GM23338 (cell line): ENCODE measurements at regions not wholly inside any gene's neighbourhood (a gene's known extent, or its start where the extent isn't known, plus 50 kb on each side); places are given as distances from the start of the nearest gene placed in this dataset.

Experiments
- ATAC-seq: fragments of 200-7000 bp; cut with Tn5 transposase; 3 replicates; pipeline ENCODE4 v1.9.1; 2020
- DNase-seq: peaks from one replicate; pipeline ENCODE4 v3.0.0-alpha.2; 2015; ENCODE audit warnings: low spot score
- H2AFZ ChIP-seq: fragments of 200-600 bp; sonication (generic); 2 replicates; pipeline ENCODE4 v1.8.0; 2016; ENCODE audit warnings: antibody characterized with exemption, mild to moderate bottlenecking, moderate library complexity
- H3F3A ChIP-seq: fragments of 200-600 bp; sonication (generic); replicated peaks from 2 replicates; pipeline ENCODE4 v1.8.0; 2017; ENCODE audit warnings: antibody characterized with exemption, mixed run types, low read depth
- H3K27ac ChIP-seq: fragments of 200-600 bp; sonication (generic); 2 replicates; pipeline ENCODE4 v1.6.1; 2016; ENCODE audit warnings: low read depth
- H3K27me3 ChIP-seq: fragments of 200-600 bp; sonication (generic); 2 replicates; pipeline ENCODE4 v1.8.0; 2016; ENCODE audit warnings: mild to moderate bottlenecking, mixed run types, moderate library complexity; ENCODE audit not compliant: insufficient read depth
- H3K36me3 ChIP-seq: fragments of 200-600 bp; sonication (generic); 2 replicates; pipeline ENCODE4 v1.8.0; 2016; ENCODE audit warnings: mild to moderate bottlenecking; ENCODE audit not compliant: insufficient read depth
- H3K4me1 ChIP-seq: fragments of 200-600 bp; sonication (generic); 2 replicates; pipeline ENCODE4 v1.8.0; 2016; ENCODE audit warnings: mild to moderate bottlenecking, moderate library complexity; ENCODE audit not compliant: insufficient read depth
- H3K4me2 ChIP-seq: fragments of 200-600 bp; sonication (generic); 2 replicates; pipeline ENCODE4 v1.7.1; 2017; ENCODE audit warnings: mixed run types
- H3K4me3 ChIP-seq: fragments of 200-600 bp; sonication (generic); 2 replicates; pipeline ENCODE4 v1.6.1; 2016; ENCODE audit warnings: mixed run types
- H3K79me2 ChIP-seq: fragments of 200-600 bp; sonication (generic); replicated peaks from 2 replicates; pipeline ENCODE4 v1.8.0; 2017; ENCODE audit warnings: mild to moderate bottlenecking; ENCODE audit not compliant: insufficient read depth
- H3K9me2 ChIP-seq: fragments of 200-600 bp; sonication (generic); 2 replicates; pipeline ENCODE4 v1.8.0; 2017; ENCODE audit not compliant: insufficient read depth
- H4K20me1 ChIP-seq: fragments of 200-600 bp; sonication (generic); replicated peaks from 2 replicates; pipeline ENCODE4 v1.8.0; 2017; ENCODE audit warnings: mild to moderate bottlenecking; ENCODE audit not compliant: insufficient read depth
- H3K27ac Mint-ChIP-seq: 2 replicates; pipeline ENCODE4 v1.8.0; 2020; ENCODE audit warnings: inconsistent platforms, mild to moderate bottlenecking, moderate library complexity, mixed read lengths
- H3K27me3 Mint-ChIP-seq: 3 replicates; pipeline ENCODE4 v1.8.0; 2022; ENCODE audit warnings: low read depth, mild to moderate bottlenecking, moderate library complexity, mixed read lengths, inconsistent platforms; ENCODE audit not compliant: insufficient read depth, poor library complexity
- H3K36me3 Mint-ChIP-seq: 3 replicates; pipeline ENCODE4 v1.8.0; 2021; ENCODE audit warnings: low read depth, mild to moderate bottlenecking, inconsistent platforms, moderate library complexity, mixed read lengths
- H3K4me1 Mint-ChIP-seq: 3 replicates; pipeline ENCODE4 v1.8.0; 2020; ENCODE audit warnings: mild to moderate bottlenecking, inconsistent platforms, mixed read lengths
- H3K4me3 Mint-ChIP-seq: 3 replicates; pipeline ENCODE4 v1.8.0; 2021; ENCODE audit warnings: moderate library complexity, mild to moderate bottlenecking, inconsistent platforms, mixed read lengths
- H3K9me3 Mint-ChIP-seq: 3 replicates; pipeline ENCODE4 v1.8.0; 2020; ENCODE audit warnings: moderate library complexity, mild to moderate bottlenecking, inconsistent platforms, mixed read lengths
- CREB1 ChIP-seq: fragments of 250-450 bp; sonication (Bioruptor Pico); IDR thresholded peaks from 2 replicates; pipeline ENCODE4 v1.5.0; 2020; ENCODE audit warnings: low read depth, mild to moderate bottlenecking, moderate library complexity
- EZH2 ChIP-seq: fragments of 200-600 bp; sonication (generic); IDR thresholded peaks from one replicate; pipeline ENCODE4 v1.8.0; 2017; ENCODE audit warnings: antibody characterized with exemption, mild to moderate bottlenecking, low read depth; ENCODE audit not compliant: unreplicated experiment
- EZH2phosphoT487 ChIP-seq: fragments of 200-600 bp; sonication (generic); IDR thresholded peaks from one replicate; pipeline ENCODE4 v1.8.1; 2018; ENCODE audit warnings: antibody characterized with exemption; ENCODE audit not compliant: unreplicated experiment
- JUNB ChIP-seq: IDR thresholded peaks from one replicate; pipeline ENCODE4 v1.6.1; 2016; ENCODE audit warnings: antibody characterized with exemption; ENCODE audit not compliant: unreplicated experiment
- NANOG ChIP-seq: IDR thresholded peaks from 2 replicates; pipeline ENCODE4 v1.6.1; 2016; ENCODE audit warnings: antibody characterized with exemption, borderline replicate concordance
- POLR2AphosphoS5 ChIP-seq: IDR thresholded peaks from 2 replicates; pipeline ENCODE4 v1.6.1; 2016; ENCODE audit warnings: antibody characterized with exemption, low read depth
- STAT1 ChIP-seq: IDR thresholded peaks from one replicate; pipeline ENCODE4 v1.6.1; 2016; ENCODE audit warnings: antibody characterized with exemption; ENCODE audit not compliant: unreplicated experiment
- ZNF114 ChIP-seq: fragments of 250-450 bp; sonication (Bioruptor Pico); IDR thresholded peaks from 2 replicates; pipeline ENCODE4 v1.5.0; 2020; ENCODE audit warnings: mild to moderate bottlenecking, moderate library complexity
- ZNF331 ChIP-seq: fragments of 250-450 bp; sonication (Bioruptor Pico); IDR thresholded peaks from 2 replicates; pipeline ENCODE4 v1.5.0; 2020; ENCODE audit warnings: low read depth, mild to moderate bottlenecking, moderate library complexity
- TF ChIP-seq, protein P1 (sequence below): IDR thresholded peaks from one replicate; pipeline ENCODE4 v1.6.1; 2018; ENCODE audit warnings: antibody characterized with exemption; ENCODE audit not compliant: unreplicated experiment
- TF ChIP-seq, protein P2 (sequence below): IDR thresholded peaks from 2 replicates; pipeline ENCODE4 v1.6.1; 2016; ENCODE audit warnings: antibody characterized with exemption
- TF ChIP-seq, protein P3 (sequence below): fragments of 250-450 bp; sonication (Bioruptor Pico); IDR thresholded peaks from 2 replicates; pipeline ENCODE4 v1.5.0; 2020; ENCODE audit warnings: mild to moderate bottlenecking, moderate library complexity
- TF ChIP-seq, protein P4 (sequence below), 2 experiments: fragments of 200-600 bp in 1 of 2; sonication (generic) in 1 of 2; conservative IDR thresholded peaks; 2 replicates each; pipeline versions ENCODE4 v1.5.1 to v1.6.1; 2016 to 2017; ENCODE audit warnings: antibody characterized with exemption in 2 of 2, low read depth in 2 of 2, mild to moderate bottlenecking in 2 of 2, moderate library complexity in 1 of 2

DNA sequence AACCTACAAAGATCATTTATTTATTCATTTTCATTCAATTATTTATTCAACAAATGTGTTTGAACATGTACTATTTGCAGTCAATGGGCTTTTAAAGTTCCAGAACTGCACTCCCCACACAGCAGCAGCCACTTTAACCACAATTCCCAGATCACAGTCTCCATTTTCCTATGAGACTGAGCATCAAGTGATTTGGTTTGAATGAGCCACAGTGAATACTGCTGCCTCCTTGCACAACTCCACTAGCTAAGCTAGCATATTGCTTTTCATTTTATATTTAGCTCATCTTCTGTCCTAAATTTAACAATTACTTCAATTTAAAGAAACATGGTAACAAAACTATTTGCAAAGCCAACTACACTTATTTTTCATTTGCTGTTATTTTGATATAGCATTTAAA is 353.4 kb upstream of the VRK2 start:
- Mint-ChIP-seq H3K4me3 (no peak overlapping the region), H3K36me3 (peaks cover 26% of the 10 kb centered on the region; the same call in 2 of the 3 replicates), H3K4me1 (peaks cover 14% of the 10 kb centered on the region), H3K27me3 (peaks cover 3% of the 10 kb centered on the region), H3K27ac (no peak overlapping the region), H3K9me3 (peaks cover 26% of the 10 kb centered on the region)
- Histone ChIP-seq H3K36me3 (0 out of 2 replicates have a peak, but pooled peaks cover 10% of the 10 kb centered on the region), H3K27me3 (no peaks in the 10 kb centered on the region), H3K4me3 (no peak overlapping the region), H3K9me2 (peaks cover 7% of the 10 kb centered on the region; the same call in 1 of the 2 replicates), H3K4me1 (peaks cover 16% of the 10 kb centered on the region; the same call in 1 of the 2 replicates), H4K20me1 (no peaks in the 10 kb centered on the region), H2AFZ (no peak overlapping the region), H3K4me2 (no peak overlapping the region), H3K27ac (no peak overlapping the region), H3F3A (no peaks in the 10 kb centered on the region), H3K79me2 (no peaks in the 10 kb centered on the region)
- TF ChIP-seq, protein P1, sequence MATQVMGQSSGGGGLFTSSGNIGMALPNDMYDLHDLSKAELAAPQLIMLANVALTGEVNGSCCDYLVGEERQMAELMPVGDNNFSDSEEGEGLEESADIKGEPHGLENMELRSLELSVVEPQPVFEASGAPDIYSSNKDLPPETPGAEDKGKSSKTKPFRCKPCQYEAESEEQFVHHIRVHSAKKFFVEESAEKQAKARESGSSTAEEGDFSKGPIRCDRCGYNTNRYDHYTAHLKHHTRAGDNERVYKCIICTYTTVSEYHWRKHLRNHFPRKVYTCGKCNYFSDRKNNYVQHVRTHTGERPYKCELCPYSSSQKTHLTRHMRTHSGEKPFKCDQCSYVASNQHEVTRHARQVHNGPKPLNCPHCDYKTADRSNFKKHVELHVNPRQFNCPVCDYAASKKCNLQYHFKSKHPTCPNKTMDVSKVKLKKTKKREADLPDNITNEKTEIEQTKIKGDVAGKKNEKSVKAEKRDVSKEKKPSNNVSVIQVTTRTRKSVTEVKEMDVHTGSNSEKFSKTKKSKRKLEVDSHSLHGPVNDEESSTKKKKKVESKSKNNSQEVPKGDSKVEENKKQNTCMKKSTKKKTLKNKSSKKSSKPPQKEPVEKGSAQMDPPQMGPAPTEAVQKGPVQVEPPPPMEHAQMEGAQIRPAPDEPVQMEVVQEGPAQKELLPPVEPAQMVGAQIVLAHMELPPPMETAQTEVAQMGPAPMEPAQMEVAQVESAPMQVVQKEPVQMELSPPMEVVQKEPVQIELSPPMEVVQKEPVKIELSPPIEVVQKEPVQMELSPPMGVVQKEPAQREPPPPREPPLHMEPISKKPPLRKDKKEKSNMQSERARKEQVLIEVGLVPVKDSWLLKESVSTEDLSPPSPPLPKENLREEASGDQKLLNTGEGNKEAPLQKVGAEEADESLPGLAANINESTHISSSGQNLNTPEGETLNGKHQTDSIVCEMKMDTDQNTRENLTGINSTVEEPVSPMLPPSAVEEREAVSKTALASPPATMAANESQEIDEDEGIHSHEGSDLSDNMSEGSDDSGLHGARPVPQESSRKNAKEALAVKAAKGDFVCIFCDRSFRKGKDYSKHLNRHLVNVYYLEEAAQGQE = no peak
- TF ChIP-seq, protein P2, sequence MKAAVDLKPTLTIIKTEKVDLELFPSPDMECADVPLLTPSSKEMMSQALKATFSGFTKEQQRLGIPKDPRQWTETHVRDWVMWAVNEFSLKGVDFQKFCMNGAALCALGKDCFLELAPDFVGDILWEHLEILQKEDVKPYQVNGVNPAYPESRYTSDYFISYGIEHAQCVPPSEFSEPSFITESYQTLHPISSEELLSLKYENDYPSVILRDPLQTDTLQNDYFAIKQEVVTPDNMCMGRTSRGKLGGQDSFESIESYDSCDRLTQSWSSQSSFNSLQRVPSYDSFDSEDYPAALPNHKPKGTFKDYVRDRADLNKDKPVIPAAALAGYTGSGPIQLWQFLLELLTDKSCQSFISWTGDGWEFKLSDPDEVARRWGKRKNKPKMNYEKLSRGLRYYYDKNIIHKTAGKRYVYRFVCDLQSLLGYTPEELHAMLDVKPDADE = no peak
- TF ChIP-seq ZNF331 (CRISPR knock-in tag) = no peak
- no peak for TF ChIP-seq JUNB
- no peak for TF ChIP-seq EZH2phosphoT487
- TF ChIP-seq STAT1 = no peak
- no peak for TF ChIP-seq ZNF114
- no peak for TF ChIP-seq POLR2AphosphoS5
- TF ChIP-seq, protein P3, sequence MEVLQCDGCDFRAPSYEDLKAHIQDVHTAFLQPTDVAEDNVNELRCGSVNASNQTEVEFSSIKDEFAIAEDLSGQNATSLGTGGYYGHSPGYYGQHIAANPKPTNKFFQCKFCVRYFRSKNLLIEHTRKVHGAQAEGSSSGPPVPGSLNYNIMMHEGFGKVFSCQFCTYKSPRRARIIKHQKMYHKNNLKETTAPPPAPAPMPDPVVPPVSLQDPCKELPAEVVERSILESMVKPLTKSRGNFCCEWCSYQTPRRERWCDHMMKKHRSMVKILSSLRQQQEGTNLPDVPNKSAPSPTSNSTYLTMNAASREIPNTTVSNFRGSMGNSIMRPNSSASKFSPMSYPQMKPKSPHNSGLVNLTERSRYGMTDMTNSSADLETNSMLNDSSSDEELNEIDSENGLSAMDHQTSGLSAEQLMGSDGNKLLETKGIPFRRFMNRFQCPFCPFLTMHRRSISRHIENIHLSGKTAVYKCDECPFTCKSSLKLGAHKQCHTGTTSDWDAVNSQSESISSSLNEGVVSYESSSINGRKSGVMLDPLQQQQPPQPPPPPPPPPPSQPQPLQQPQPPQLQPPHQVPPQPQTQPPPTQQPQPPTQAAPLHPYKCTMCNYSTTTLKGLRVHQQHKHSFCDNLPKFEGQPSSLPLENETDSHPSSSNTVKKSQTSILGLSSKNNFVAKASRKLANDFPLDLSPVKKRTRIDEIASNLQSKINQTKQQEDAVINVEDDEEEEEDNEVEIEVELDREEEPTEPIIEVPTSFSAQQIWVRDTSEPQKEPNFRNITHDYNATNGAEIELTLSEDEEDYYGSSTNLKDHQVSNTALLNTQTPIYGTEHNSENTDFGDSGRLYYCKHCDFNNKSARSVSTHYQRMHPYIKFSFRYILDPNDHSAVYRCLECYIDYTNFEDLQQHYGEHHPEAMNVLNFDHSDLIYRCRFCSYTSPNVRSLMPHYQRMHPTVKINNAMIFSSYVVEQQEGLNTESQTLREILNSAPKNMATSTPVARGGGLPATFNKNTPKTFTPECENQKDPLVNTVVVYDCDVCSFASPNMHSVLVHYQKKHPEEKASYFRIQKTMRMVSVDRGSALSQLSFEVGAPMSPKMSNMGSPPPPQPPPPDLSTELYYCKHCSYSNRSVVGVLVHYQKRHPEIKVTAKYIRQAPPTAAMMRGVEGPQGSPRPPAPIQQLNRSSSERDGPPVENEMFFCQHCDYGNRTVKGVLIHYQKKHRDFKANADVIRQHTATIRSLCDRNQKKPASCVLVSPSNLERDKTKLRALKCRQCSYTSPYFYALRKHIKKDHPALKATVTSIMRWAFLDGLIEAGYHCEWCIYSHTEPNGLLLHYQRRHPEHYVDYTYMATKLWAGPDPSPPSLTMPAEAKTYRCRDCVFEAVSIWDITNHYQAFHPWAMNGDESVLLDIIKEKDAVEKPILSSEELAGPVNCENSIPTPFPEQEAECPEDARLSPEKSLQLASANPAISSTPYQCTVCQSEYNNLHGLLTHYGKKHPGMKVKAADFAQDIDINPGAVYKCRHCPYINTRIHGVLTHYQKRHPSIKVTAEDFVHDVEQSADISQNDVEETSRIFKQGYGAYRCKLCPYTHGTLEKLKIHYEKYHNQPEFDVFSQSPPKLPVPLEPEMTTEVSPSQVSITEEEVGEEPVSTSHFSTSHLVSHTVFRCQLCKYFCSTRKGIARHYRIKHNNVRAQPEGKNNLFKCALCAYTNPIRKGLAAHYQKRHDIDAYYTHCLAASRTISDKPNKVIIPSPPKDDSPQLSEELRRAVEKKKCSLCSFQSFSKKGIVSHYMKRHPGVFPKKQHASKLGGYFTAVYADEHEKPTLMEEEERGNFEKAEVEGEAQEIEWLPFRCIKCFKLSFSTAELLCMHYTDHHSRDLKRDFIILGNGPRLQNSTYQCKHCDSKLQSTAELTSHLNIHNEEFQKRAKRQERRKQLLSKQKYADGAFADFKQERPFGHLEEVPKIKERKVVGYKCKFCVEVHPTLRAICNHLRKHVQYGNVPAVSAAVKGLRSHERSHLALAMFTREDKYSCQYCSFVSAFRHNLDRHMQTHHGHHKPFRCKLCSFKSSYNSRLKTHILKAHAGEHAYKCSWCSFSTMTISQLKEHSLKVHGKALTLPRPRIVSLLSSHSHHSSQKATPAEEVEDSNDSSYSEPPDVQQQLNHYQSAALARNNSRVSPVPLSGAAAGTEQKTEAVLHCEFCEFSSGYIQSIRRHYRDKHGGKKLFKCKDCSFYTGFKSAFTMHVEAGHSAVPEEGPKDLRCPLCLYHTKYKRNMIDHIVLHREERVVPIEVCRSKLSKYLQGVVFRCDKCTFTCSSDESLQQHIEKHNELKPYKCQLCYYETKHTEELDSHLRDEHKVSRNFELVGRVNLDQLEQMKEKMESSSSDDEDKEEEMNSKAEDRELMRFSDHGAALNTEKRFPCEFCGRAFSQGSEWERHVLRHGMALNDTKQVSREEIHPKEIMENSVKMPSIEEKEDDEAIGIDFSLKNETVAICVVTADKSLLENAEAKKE (CRISPR knock-in tag) = no peak
- TF ChIP-seq CREB1 = no peak
- no peak for TF ChIP-seq NANOG
- TF ChIP-seq, protein P4, sequence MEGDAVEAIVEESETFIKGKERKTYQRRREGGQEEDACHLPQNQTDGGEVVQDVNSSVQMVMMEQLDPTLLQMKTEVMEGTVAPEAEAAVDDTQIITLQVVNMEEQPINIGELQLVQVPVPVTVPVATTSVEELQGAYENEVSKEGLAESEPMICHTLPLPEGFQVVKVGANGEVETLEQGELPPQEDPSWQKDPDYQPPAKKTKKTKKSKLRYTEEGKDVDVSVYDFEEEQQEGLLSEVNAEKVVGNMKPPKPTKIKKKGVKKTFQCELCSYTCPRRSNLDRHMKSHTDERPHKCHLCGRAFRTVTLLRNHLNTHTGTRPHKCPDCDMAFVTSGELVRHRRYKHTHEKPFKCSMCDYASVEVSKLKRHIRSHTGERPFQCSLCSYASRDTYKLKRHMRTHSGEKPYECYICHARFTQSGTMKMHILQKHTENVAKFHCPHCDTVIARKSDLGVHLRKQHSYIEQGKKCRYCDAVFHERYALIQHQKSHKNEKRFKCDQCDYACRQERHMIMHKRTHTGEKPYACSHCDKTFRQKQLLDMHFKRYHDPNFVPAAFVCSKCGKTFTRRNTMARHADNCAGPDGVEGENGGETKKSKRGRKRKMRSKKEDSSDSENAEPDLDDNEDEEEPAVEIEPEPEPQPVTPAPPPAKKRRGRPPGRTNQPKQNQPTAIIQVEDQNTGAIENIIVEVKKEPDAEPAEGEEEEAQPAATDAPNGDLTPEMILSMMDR (conservative IDR thresholded peaks at IDR 0.05; ENCODE audit: low read depth in 2 of 2) = no peak
- no peak for TF ChIP-seq EZH2
- no peak for DNase-seq
- ATAC-seq = no peak
